NT2/D1 (cell line): ENCODE measurements at regions not wholly inside any gene's neighbourhood (a gene's known extent, or its start where the extent isn't known, plus 50 kb on each side); places are given as distances from the start of the nearest gene placed in this dataset.

Source experiments
- SUZ12 ChIP-seq: IDR thresholded peaks from 2 replicates; pipeline ENCODE4 v1.6.1; 2011; ENCODE audit not compliant: insufficient read length, insufficient read depth; ENCODE audit errors: extremely low read depth
- YY1 ChIP-seq: IDR thresholded peaks from 2 replicates; pipeline ENCODE4 v1.6.1; 2011; ENCODE audit not compliant: insufficient read length, insufficient read depth
- ZNF274 ChIP-seq: IDR thresholded peaks from 2 replicates; pipeline ENCODE4 v1.6.1; 2011; ENCODE audit warnings: mild to moderate bottlenecking, low read depth, low read length

- TF ChIP-seq ZNF274 (no peak), YY1 (no peak), SUZ12 (no peak)
Measured at GRCh38 chr21:27292229-27292628, 325.3 kb upstream of the ADAMTS5 start.
